ENCODE measurements at regions not wholly inside any gene's neighbourhood (a gene's known extent, or its start where the extent isn't known, plus 50 kb on each side); places are given as distances from the start of the nearest gene placed in this dataset.

DNA sequence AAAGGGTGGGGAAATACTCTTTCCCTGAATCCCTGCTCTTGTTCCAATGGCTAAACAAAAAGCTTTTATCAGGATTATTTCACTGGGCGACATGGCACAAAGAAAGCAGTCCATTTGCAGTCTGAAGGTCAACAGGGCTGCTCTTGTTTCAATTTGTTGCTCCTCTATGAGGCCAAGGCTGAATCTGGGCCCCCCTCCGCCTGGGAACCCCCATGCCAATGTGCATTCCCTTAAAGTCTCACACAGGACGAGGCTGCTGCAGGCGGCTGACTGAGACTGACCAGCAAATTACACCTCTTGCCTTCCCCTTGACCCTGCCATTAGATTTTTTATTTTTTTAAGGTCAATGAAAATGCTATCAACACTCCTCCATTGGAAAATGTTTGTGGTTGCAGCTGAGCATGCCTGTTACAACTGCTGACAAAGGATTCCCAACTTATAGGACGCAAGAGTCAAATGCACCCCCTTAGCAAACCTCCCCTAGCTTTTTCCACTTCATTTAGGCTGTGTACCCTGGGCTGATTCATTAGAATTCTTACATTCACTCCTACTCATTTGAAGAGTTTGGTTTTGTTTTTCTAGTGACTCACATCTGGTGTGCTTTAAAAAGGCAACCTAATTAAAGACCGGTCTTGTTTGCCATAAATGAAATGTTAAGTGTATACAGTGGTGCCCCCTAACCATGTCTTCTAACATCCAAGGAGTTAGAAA is 60.8 kb upstream of the ARHGEF3 start:
- peak; percentile 30 for DNase-seq

DNA sequence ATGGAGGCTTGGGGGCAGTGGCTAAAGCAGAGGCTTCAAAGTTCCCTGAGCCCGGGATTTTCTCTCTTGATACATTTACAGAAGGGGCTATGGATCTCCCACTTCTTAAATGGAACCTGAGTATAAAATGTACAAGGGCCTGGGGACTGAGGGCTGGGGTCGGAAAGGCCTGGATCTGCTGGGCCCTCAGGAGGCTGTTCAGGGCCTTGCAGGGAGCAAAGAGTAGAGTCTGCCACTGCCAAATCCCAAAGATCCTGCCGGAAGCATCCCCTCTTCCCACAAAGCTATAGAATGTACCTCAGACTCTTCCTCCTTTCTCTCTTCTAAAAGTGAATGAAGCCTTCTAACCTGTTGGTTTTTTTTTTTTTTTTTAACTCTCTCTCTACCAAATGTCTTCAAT is 59.8 kb upstream of the ARHGEF3 start:
- no peak for DNase-seq

DNA sequence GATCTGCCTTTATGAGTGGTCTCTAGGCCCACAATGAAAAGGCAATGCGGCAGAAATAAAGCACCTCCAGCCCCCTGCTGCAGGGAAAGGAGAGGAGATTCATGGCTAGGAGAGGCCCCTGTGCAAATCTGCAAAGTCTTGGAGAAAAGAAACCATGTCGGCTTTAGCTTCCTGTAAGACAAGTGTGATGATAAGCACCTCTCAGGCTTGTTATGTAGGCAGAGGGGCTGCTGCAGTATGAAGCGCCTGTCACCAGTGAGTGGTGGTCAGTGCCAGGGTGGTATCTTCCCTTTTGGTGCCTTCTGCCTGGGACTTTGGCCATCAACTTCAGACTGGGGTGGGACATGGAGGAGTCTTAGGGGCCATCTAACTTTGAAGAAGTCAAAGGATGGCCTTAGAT is 59.2 kb upstream of the ARHGEF3 start:
- DNase-seq, result no peak

DNA sequence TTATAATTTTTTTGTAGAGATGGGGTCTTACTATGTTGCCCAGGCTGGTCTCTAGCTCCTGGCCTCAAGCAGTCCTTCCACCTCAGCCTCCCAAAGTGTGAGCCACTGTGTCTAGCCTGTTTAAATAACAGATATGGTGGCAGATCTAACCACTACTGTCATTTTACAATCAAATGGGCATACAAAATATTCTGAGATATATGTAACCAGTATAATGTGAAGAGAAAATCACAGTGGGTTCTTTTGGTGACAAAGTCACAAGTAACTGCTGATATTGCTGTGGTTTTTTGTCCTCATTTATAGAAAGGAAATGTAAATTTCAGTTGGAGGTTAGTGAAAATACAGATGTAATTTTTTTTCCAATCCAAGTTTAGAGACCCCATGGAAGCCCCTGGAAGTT is 58.6 kb upstream of the ARHGEF3 start:
- DNase-seq, result no peak

DNA sequence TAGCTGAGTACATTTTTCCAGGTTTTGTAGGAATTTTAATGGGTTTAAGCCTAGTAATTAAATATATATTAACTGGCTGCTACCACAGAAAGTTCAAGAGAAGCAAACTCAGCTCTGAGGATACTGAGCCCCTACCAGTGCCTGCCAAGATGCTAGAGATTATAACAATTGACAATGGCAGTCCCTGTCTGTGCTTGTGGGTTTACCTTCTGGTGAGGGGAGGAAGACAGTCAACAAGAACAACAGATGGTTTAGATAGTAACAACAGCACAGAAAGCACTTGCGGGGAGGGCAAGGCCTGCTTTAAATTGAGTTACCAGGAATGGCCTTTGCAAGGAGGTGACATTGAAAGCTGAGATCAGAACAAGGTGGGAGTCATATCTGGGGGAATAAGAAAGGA is 56.6 kb upstream of the ARHGEF3 start:
- no peak for DNase-seq

GRCh38 chr3:56857178-56857577 is 55.4 kb upstream of the ARHGEF3 start:
- DNase-seq, result no peak

DNA sequence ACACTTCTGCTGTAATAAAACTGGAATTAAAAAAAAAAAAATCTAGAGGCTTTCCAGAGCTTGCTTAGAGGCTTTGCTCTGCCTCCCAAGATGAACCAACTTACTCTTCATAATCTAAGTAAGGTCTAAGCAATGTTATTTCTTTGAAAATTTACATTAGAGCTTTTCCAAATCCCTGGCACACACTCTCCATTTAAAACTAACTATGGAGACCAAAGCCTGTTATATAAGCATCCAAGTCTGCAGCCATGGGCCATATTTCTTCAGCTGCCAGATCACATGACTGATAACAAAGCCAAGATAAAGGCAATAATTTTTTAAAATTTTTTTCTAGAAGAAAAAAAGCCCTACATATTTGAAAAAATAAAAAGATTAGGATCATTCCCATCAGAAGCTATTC is 55.0 kb upstream of the ARHGEF3 start:
- no peak for DNase-seq

GRCh38 chr3:56855856-56856512 is 54.2 kb upstream of the ARHGEF3 start:
- DNase-seq, result peak; percentile 19

GRCh38 chr3:56854856-56855611 is 53.3 kb upstream of the ARHGEF3 start:
- no peak for DNase-seq

GRCh38 chr3:56851966-56852884 is 50.5 kb upstream of the ARHGEF3 start:
- no peak for DNase-seq

Measured in DMS53 (cell line).